H1 (cell line): ENCODE measurements at regions not wholly inside any gene's neighbourhood (a gene's known extent, or its start where the extent isn't known, plus 50 kb on each side); places are given as distances from the start of the nearest gene placed in this dataset.

Experiments used
- CTCF ChIA-PET: fragments of 300-600 bp; sonication (Branson Sonifier 250); formaldehyde crosslinking; loops from one replicate; lab custom pipeline; 2021; ENCODE audit not compliant: partially characterized antibody; lab: Charles Lee
- POLR2A ChIA-PET: fragments of 300-600 bp; sonication (Branson Sonifier 250); formaldehyde crosslinking; loops from one replicate; lab custom pipeline; 2021; ENCODE audit warnings: inconsistent platforms; ENCODE audit not compliant: partially characterized antibody; lab: Charles Lee
- DNase-seq, 2 experiments: peaks; one replicate each; pipeline versions ENCODE4 v3.0.0 to v3.0.0-alpha.2; 2010 to 2022; ENCODE audit warnings: low spot score in 2 of 2, low read depth in 1 of 2, mixed read lengths in 1 of 2
- FAIRE-seq: peaks from 2 replicates; lab custom pipeline; 2011; peaks lifted over from hg19 to GRCh38; lab: Jason Lieb, UNC
- H2AFZ ChIP-seq: 2 replicates; pipeline ENCODE4 v1.8.1; 2012; ENCODE audit warnings: low read length, inconsistent platforms
- H2AK5ac ChIP-seq: 2 replicates; pipeline ENCODE4 v1.6.1; 2013; ENCODE audit warnings: low read depth, low read length
- H2BK120ac ChIP-seq: replicated peaks from 2 replicates; pipeline ENCODE3; 2013; ENCODE audit warnings: low read depth, low read length, inconsistent platforms
- H2BK12ac ChIP-seq: 2 replicates; pipeline ENCODE4 v1.6.1; 2013; ENCODE audit warnings: low read depth, low read length
- H2BK15ac ChIP-seq: 2 replicates; pipeline ENCODE4 v1.6.1; 2013; ENCODE audit warnings: low read length
- H2BK20ac ChIP-seq: 2 replicates; pipeline ENCODE4 v1.6.1; 2013; ENCODE audit warnings: low read length
- H2BK5ac ChIP-seq: 2 replicates; pipeline ENCODE4 v1.6.1; 2013; ENCODE audit warnings: low read depth, low read length
- H3K14ac ChIP-seq: 2 replicates; pipeline ENCODE4 v1.6.1; 2013; ENCODE audit warnings: inconsistent platforms; ENCODE audit not compliant: insufficient read length
- H3K18ac ChIP-seq: 2 replicates; pipeline ENCODE4 v1.6.1; 2013; ENCODE audit warnings: low read length; ENCODE audit errors: extremely low read depth
- H3K23ac ChIP-seq: 2 replicates; pipeline ENCODE4 v1.6.1; 2013; ENCODE audit warnings: inconsistent platforms; ENCODE audit not compliant: insufficient read length
- H3K23me2 ChIP-seq: 2 replicates; pipeline ENCODE4 v1.6.1; 2013; ENCODE audit warnings: low read depth, low read length
- H3K27ac ChIP-seq: 2 replicates; pipeline ENCODE4 v1.6.1; 2011; ENCODE audit warnings: low read depth, low read length, inconsistent platforms
- H3K27me3 ChIP-seq, 4 experiments: replicated peaks in 1 of 4; 1 replicate in 1 of 4; 2 replicates in 3 of 4; pipeline versions ENCODE4 v1.6.1 to v1.8.1; 2011 to 2013; ENCODE audit warnings: low read length in 3 of 4, mild to moderate bottlenecking in 3 of 4, inconsistent platforms in 2 of 4, mixed read lengths in 2 of 4, moderate library complexity in 1 of 4; ENCODE audit not compliant: control insufficient read depth in 3 of 4, insufficient read depth in 3 of 4; ENCODE audit errors: extremely low read depth in 1 of 4
- H3K36me3 ChIP-seq, 4 experiments: 2 replicates each; pipeline versions ENCODE4 v1.6.1 to v1.8.1; 2011 to 2013; ENCODE audit warnings: mild to moderate bottlenecking in 4 of 4, low read length in 3 of 4, moderate library complexity in 2 of 4, control low read depth in 1 of 4, inconsistent platforms in 1 of 4; ENCODE audit not compliant: insufficient read depth in 4 of 4, control insufficient read depth in 2 of 4
- H3K4ac ChIP-seq: replicated peaks from 2 replicates; pipeline ENCODE3; 2013; ENCODE audit warnings: low read length, low read depth, mixed read lengths, inconsistent platforms; ENCODE audit not compliant: insufficient read length
- H3K4me1 ChIP-seq, 4 experiments: replicated peaks in 1 of 4; 1 replicate in 1 of 4; 2 replicates in 3 of 4; pipeline versions ENCODE4 v1.6.1 to v1.8.1; 2011 to 2013; ENCODE audit warnings: low read length in 3 of 4, inconsistent platforms in 2 of 4, mixed read lengths in 1 of 4; ENCODE audit not compliant: insufficient read depth in 4 of 4, control insufficient read depth in 3 of 4
- H3K4me2 ChIP-seq, 2 experiments: 2 replicates each; pipeline versions ENCODE4 v1.6.1 to v1.8.1; 2011 to 2013; ENCODE audit warnings: low read depth in 2 of 2, low read length in 2 of 2, control low read depth in 1 of 2, inconsistent platforms in 1 of 2, mild to moderate bottlenecking in 1 of 2; ENCODE audit not compliant: insufficient read depth in 1 of 2
- H3K4me3 ChIP-seq, 4 experiments: fragments of 200-600, 300-600 bp in 1 of 4; sonication (generic), shearing (Covaris generic), sonication (Bioruptor Twin) in 1 of 4; 2 replicates each; pipeline versions ENCODE4 v1.5.1 to v1.8.1; 2011 to 2016; ENCODE audit warnings: low read length in 4 of 4, low read depth in 3 of 4, control low read depth in 2 of 4, inconsistent platforms in 2 of 4, mild to moderate bottlenecking in 2 of 4, mixed read lengths in 1 of 4, moderate library complexity in 1 of 4; ENCODE audit not compliant: insufficient read depth in 2 of 4; ENCODE audit errors: extremely low read depth in 1 of 4
- H3K56ac ChIP-seq: replicated peaks from 2 replicates; pipeline ENCODE3; 2013; ENCODE audit warnings: low read depth, mild to moderate bottlenecking, mixed read lengths, low read length, inconsistent platforms; ENCODE audit not compliant: insufficient read length
- H3K79me1 ChIP-seq: 2 replicates; pipeline ENCODE4 v1.6.1; 2013; ENCODE audit warnings: low read depth, low read length, control low read depth
- H3K79me2 ChIP-seq, 2 experiments: 2 replicates each; pipeline versions ENCODE4 v1.6.1 to v1.8.1; 2012 to 2013; ENCODE audit warnings: low read length in 2 of 2, mild to moderate bottlenecking in 2 of 2, inconsistent platforms in 1 of 2; ENCODE audit not compliant: insufficient read depth in 2 of 2, control insufficient read depth in 1 of 2
- H3K9ac ChIP-seq, 4 experiments: replicated peaks in 1 of 4; 1 replicate in 1 of 4; 2 replicates in 3 of 4; pipeline versions ENCODE4 v1.6.1 to v1.8.1; 2011 to 2013; ENCODE audit warnings: low read depth in 3 of 4, low read length in 3 of 4, control low read depth in 2 of 4, mild to moderate bottlenecking in 2 of 4, moderate library complexity in 2 of 4, inconsistent platforms in 1 of 4; ENCODE audit errors: extremely low read depth in 1 of 4
- H3K9me3 ChIP-seq, 2 experiments: 2 replicates each; pipeline versions ENCODE4 v1.6.1 to v1.8.1; 2012 to 2013; ENCODE audit warnings: mild to moderate bottlenecking in 2 of 2, moderate library complexity in 2 of 2, control low read depth in 1 of 2, inconsistent platforms in 1 of 2, low read depth in 1 of 2, low read length in 1 of 2, mixed read lengths in 1 of 2; ENCODE audit not compliant: insufficient read depth in 2 of 2
- H4K20me1 ChIP-seq, 2 experiments: replicated peaks in 1 of 2; 2 replicates each; pipeline versions ENCODE3 to v1.8.1; 2011 to 2013; ENCODE audit warnings: inconsistent platforms in 2 of 2, low read length in 2 of 2, mild to moderate bottlenecking in 1 of 2; ENCODE audit not compliant: insufficient read depth in 2 of 2, control insufficient read depth in 1 of 2
- H4K5ac ChIP-seq: 2 replicates; pipeline ENCODE4 v1.6.1; 2013; ENCODE audit warnings: low read length, low read depth, mixed read lengths, inconsistent platforms; ENCODE audit not compliant: insufficient read length
- H4K8ac ChIP-seq: 2 replicates; pipeline ENCODE4 v1.8.0; 2013; ENCODE audit warnings: mild to moderate bottlenecking, moderate library complexity, low read length, inconsistent platforms; ENCODE audit not compliant: insufficient read depth; ENCODE audit errors: extremely low read depth
- H4K91ac ChIP-seq: replicated peaks from 2 replicates; pipeline ENCODE3; 2013; ENCODE audit warnings: low read length, mixed read lengths, inconsistent platforms; ENCODE audit not compliant: insufficient read length
- BCL11A ChIP-seq, 2 experiments: IDR thresholded peaks; one replicate each; pipeline ENCODE4 v1.6.1; 2011; ENCODE audit warnings: low read depth in 2 of 2, low read length in 2 of 2, mild to moderate bottlenecking in 2 of 2
- BRCA1 ChIP-seq: IDR thresholded peaks from 2 replicates; pipeline ENCODE4 v1.6.1; 2012; ENCODE audit warnings: low read depth, low read length, improper control_type of control experiment
- CREB1 ChIP-seq: IDR thresholded peaks from 2 replicates; pipeline ENCODE4 v1.6.1; 2012; ENCODE audit warnings: inconsistent platforms
- PHF8 ChIP-seq: fragments of 200-600 bp; sonication (generic); conservative IDR thresholded peaks from 2 replicates; pipeline ENCODE4 v1.7.1; 2012; ENCODE audit warnings: low read depth, mild to moderate bottlenecking, inconsistent platforms, low read length, moderate library complexity
- POU5F1 ChIP-seq: IDR thresholded peaks from 2 replicates; pipeline ENCODE4 v1.6.1; 2011; ENCODE audit warnings: low read depth, mild to moderate bottlenecking, low read length, moderate library complexity
- RBBP5 ChIP-seq: IDR thresholded peaks from 2 replicates; pipeline ENCODE4 v1.7.1; 2012; ENCODE audit warnings: low read depth, mild to moderate bottlenecking, inconsistent platforms, low read length, moderate library complexity, borderline replicate concordance
- SP4 ChIP-seq: IDR thresholded peaks from 2 replicates; pipeline ENCODE4 v1.6.1; 2012; ENCODE audit warnings: low read length, inconsistent platforms
- TAF7 ChIP-seq: optimal IDR thresholded peaks from 2 replicates; pipeline ENCODE3; 2011; ENCODE audit warnings: low read depth, mild to moderate bottlenecking, inconsistent platforms, low read length, moderate library complexity, borderline replicate concordance
- TCF12 ChIP-seq: IDR thresholded peaks from 2 replicates; pipeline ENCODE4 v1.6.1; 2011; ENCODE audit warnings: low read depth, mild to moderate bottlenecking, low read length
- YY1 ChIP-seq: IDR thresholded peaks from 2 replicates; pipeline ENCODE4 v1.6.1; 2011; ENCODE audit warnings: low read depth, mild to moderate bottlenecking, low read length
- WGBS, 2 experiments: shearing (Covaris generic) in 1 of 2; methylation state at CpG; one replicate each; pipeline versions ENCODE4 v1.1.6 to v1.1.7; 2013 to 2015; ENCODE audit warnings: low lambda C conversion rate in 2 of 2, mixed read lengths in 2 of 2, inconsistent platforms in 1 of 2, low coverage in 1 of 2, missing lambda C conversion rate in 1 of 2; ENCODE audit not compliant: insufficient replicate concordance in 2 of 2, insufficient coverage in 1 of 2, insufficient read length in 1 of 2; ENCODE audit errors: extremely low coverage in 1 of 2, missing lambda C conversion rate in 1 of 2; 5-methylcytosine and 5-hydroxymethylcytosine counted together

DNA sequence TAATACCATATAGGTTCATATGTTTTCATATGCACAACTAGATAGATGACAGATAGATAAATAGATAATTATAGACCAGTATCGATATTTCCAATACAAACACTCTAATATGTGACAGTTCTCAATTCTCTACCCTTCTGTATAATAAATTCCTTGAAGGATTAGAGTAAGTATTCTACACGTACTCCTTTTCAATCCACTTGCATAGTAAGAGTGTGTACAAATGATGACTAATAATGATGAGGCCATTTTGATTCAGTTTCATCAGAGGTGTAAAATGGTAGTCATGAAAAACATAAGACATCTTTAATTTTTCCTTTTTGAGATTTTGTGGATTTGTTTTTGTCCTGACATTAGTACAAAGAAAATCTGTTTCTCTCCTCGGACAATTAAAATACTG is 188.3 kb upstream of the WSB1 start:
- Histone ChIP-seq H3K79me2 (no peaks in the 10 kb centered on the region), H3K4me1 (no peaks in the 10 kb centered on the region), H2BK5ac (no peak overlapping the region), H3K36me3 (no peaks in the 10 kb centered on the region), H4K91ac (no peak overlapping the region), H3K4me2 (no peak overlapping the region), H4K8ac (no peak overlapping the region), H3K9ac (no peak overlapping the region), H2BK12ac (no peak overlapping the region), H2AK5ac (no peak overlapping the region), H3K4ac (no peak overlapping the region), H2BK120ac (no peak overlapping the region), H3K18ac (no peak overlapping the region), H4K20me1 (no peaks in the 10 kb centered on the region), H3K4me3 (no peak overlapping the region), H3K23ac (no peak overlapping the region), H3K27me3 (no peaks in the 10 kb centered on the region), H3K56ac (no peak overlapping the region), H2AFZ (no peak overlapping the region), H3K14ac (no peak overlapping the region), H2BK15ac (no peak overlapping the region), H3K23me2 (no peaks in the 10 kb centered on the region), H3K9me3 (peaks cover 28 to 34% of the 10 kb centered on the region in 2 experiments), H3K79me1 (no peaks in the 10 kb centered on the region), H4K5ac (no peak overlapping the region), H2BK20ac (no peak overlapping the region), H3K27ac (no peak overlapping the region)
- TF ChIP-seq SP4, result no peak
- TF ChIP-seq POU5F1, result no peak
- TF ChIP-seq BCL11A (IDR thresholded peaks at IDR 0.05; ENCODE audit: low read depth in 2 of 2, low read length in 2 of 2), result no peak
- no peak for TF ChIP-seq TAF7
- TF ChIP-seq YY1, result no peak
- TF ChIP-seq PHF8, result no peak
- TF ChIP-seq TCF12, result no peak
- TF ChIP-seq RBBP5, result no peak
- TF ChIP-seq BRCA1, result no peak
- TF ChIP-seq CREB1, result no peak
- ChIA-PET POLR2A (no interaction called here), CTCF (no interaction called here)
- WGBS, 2 experiments, result 61% methylated on average over 3 of the region's 3 CpGs; no CpG with 5 or more reads in 1 of the 2 experiments
- DNase-seq (no peak), FAIRE-seq (no peak)
